ENCODE measurements at regions not wholly inside any gene's neighbourhood (a gene's known extent, or its start where the extent isn't known, plus 50 kb on each side); places are given as distances from the start of the nearest gene placed in this dataset.

DNA sequence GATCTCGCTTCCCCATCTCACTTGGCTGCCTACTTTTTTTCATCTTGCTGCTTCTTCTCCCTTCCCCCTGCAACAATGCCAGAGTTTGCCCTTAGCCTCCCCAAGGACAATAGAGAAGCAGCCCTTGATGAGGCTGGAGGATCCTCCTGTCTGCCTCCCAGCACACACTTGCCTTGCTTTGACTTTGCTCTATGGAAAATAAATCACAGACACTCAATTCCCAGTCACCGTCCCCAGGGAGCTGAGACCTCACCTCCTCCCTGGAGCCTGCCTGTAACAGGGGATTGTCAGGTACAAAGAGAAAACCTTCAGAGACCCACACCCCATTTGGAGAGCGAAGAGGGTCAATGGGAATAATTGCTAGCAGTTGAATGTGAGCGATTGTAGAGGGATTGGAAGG, 242.1 kb upstream of the ZNF462 start:
- no peak overlapping the region for H3K27ac ChIP-seq
- TF ChIP-seq ZFX (IDR thresholded peaks at IDR 0.05; ENCODE audit: borderline replicate concordance): no peak
- TF ChIP-seq, protein P1, sequence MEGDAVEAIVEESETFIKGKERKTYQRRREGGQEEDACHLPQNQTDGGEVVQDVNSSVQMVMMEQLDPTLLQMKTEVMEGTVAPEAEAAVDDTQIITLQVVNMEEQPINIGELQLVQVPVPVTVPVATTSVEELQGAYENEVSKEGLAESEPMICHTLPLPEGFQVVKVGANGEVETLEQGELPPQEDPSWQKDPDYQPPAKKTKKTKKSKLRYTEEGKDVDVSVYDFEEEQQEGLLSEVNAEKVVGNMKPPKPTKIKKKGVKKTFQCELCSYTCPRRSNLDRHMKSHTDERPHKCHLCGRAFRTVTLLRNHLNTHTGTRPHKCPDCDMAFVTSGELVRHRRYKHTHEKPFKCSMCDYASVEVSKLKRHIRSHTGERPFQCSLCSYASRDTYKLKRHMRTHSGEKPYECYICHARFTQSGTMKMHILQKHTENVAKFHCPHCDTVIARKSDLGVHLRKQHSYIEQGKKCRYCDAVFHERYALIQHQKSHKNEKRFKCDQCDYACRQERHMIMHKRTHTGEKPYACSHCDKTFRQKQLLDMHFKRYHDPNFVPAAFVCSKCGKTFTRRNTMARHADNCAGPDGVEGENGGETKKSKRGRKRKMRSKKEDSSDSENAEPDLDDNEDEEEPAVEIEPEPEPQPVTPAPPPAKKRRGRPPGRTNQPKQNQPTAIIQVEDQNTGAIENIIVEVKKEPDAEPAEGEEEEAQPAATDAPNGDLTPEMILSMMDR (IDR thresholded peaks at IDR 0.05): no peak

DNA sequence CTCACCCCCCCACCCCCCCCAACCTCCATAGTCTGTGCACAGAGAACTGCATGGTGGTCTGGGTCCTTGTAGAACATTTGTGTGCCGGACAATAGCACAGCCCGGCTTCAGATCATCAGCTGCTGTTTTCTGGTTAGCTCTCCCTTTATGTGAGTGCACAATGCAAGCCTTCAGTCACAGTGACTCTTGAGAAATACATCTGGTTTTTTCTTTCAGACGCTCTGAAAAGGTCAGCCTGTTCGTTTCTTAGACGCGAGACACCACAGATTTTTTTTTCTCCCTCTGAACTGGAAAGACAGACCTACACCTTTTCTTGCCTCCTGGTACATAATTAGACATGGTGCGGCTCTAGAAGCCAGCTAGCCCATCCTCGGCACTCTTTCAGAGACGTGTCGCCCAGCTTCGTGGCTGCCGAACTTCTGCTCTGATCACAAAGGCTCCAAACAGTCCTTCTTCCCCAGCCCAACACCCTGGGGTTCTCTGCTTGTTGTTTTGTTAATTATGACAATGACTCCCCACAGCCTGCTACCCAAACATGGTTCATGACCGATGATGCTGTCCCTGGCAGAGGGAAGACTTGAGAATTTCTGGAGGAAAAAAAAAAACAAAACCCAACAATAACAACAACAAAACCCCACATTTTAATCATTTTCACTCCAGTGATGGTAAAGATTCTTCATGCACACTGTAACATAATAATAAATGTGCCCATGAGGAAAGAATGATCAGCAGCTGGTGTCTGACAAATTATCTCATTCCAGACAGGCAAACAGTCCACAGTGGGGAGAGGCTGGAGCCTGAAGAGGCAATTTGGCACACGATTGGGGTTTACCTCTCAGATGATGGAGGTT, 241.4 kb upstream of the ZNF462 start:
- no peak for TF ChIP-seq ZFX (IDR thresholded peaks at IDR 0.05; ENCODE audit: borderline replicate concordance)
- TF ChIP-seq, protein P1 (IDR thresholded peaks at IDR 0.05): no peak
- H3K27ac ChIP-seq: no peak overlapping the region

DNA sequence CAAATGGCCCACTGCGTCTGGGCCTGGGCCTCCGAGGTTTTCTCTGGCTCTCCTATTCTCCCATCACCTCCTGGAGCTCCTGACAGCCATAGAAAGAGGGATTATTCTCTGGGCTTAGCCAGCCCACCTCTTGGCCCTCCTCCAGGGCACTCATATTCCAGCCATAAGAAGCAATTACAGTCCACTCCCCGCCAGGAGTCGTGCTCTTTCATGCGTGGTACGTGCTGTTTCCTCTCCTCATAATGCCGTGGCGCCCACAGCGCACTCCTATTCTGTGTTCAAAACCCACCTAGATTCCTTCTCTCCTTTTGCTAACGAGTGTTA, 240.8 kb upstream of the ZNF462 start:
- no peak for TF ChIP-seq ZFX (IDR thresholded peaks at IDR 0.05; ENCODE audit: borderline replicate concordance)
- TF ChIP-seq, protein P1 (IDR thresholded peaks at IDR 0.05): no peak
- no peak overlapping the region for H3K27ac ChIP-seq

DNA sequence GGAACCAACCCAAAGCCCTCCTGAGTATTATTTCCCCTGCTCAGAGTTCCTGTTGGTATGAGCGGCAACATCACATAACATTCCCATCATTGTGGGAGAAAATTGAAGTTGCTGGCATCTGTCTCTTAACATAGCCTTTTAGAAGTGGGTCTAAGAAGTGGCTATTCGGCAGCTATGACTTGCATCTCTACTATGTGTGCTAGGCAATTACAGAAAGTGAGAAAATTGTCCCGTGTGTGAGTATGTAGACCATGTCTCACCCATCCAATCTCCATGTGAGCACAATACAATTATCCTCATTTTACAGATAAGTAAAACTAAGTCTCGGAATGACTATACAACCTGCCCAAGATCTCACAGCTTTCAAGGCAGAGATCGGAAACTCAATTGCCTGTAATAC, 239.4 kb upstream of the ZNF462 start:
- TF ChIP-seq, protein P1 (IDR thresholded peaks at IDR 0.05): no peak
- TF ChIP-seq ZFX (IDR thresholded peaks at IDR 0.05; ENCODE audit: borderline replicate concordance): no peak
- H3K27ac ChIP-seq: no peak overlapping the region

GRCh38 chr9:106625259-106625789, 237.6 kb upstream of the ZNF462 start:
- no peak for TF ChIP-seq ZFX (IDR thresholded peaks at IDR 0.05; ENCODE audit: borderline replicate concordance)
- TF ChIP-seq, protein P1 (IDR thresholded peaks at IDR 0.05): no peak
- H3K27ac ChIP-seq: no peak overlapping the region

GRCh38 chr9:106626936-106627335, 236.0 kb upstream of the ZNF462 start:
- H3K27ac ChIP-seq: no peak overlapping the region
- TF ChIP-seq, protein P1 (IDR thresholded peaks at IDR 0.05): no peak
- TF ChIP-seq ZFX (IDR thresholded peaks at IDR 0.05; ENCODE audit: borderline replicate concordance): no peak

DNA sequence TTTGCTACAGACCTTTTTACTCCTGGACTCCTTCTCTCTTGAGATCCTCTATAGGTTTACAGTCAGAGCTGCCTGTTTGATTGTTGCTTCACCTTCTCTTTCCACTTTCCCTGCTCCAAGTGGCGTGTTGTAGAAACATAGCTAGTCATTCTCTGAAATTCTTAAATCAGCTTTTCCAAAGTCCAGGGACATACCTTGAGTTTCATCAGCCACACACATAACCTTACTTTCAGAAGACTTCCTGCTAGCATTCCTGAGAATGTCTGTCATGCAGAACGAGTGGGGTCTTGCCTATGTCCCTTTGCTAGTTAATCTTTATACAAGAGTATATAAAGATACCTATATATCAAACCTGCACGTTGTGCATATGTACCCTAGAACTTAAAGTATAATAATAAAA, 230.3 kb upstream of the ZNF462 start:
- TF ChIP-seq ZFX (IDR thresholded peaks at IDR 0.05; ENCODE audit: borderline replicate concordance): no peak
- TF ChIP-seq, protein P1 (IDR thresholded peaks at IDR 0.05): no peak
- no peak overlapping the region for H3K27ac ChIP-seq

Measured in 22Rv1 (cell line).